ENCODE measurements at regions not wholly inside any gene's neighbourhood (a gene's known extent, or its start where the extent isn't known, plus 50 kb on each side); places are given as distances from the start of the nearest gene placed in this dataset.

DNA sequence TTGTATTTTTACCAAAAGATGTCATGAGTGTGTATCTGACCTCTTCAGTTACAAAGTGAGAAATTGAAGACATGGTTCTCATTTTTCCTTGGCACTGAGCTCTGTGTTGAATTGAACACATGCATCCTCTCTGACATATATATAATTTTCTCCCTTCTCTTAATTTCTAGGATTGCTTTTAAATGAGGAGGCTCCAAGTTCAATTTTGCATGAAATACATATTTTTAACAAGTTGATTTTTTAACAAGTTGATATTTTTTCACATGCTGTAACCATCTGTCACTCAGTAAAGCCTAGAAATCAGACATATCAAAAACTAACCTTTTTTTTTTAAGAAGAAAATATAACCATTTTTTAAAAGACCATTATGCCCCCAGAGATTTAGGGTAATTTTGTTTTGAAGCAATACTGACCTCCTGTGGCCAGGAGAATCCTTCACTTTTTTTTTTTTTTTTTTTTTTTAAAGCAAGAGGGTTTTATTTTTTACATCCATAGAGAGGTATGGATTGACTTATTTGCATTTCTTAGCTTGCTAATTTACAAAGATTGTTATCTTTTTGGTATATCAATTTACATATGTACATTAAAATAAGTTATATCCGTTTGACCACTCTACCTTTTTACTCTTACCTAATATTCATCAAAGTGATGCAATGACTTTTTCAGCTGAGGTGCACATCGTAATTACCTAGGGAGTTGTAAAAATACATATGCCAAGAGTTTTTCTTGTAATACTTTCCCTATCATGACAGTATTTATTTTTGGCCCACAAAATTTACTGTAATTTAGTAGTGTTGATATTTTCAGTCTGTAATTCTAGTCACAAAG, 161.8 kb downstream of the SOCS6 start:
- FAIRE-seq = no peak
- TF ChIP-seq POLR2A (IDR thresholded peaks at IDR 0.05; ENCODE audit: low read depth, low read length) = no peak
- TF ChIP-seq POU2F2 (IDR thresholded peaks at IDR 0.05; ENCODE audit: low read depth, low read length) = no peak
- no peak for TF ChIP-seq SPI1 (IDR thresholded peaks at IDR 0.05; ENCODE audit: low read depth, low read length)
- TF ChIP-seq PAX5 (IDR thresholded peaks at IDR 0.05; ENCODE audit: insufficient read depth, low read length, severe bottlenecking) = no peak
- TF ChIP-seq TAF1 (IDR thresholded peaks at IDR 0.05; ENCODE audit: low read depth, low read length) = no peak
- no peak for TF ChIP-seq POLR2AphosphoS5 (IDR thresholded peaks at IDR 0.05; ENCODE audit: low read depth, low read length)
- no peak for DNase-seq (ENCODE audit: insufficient read length, low spot score)

DNA sequence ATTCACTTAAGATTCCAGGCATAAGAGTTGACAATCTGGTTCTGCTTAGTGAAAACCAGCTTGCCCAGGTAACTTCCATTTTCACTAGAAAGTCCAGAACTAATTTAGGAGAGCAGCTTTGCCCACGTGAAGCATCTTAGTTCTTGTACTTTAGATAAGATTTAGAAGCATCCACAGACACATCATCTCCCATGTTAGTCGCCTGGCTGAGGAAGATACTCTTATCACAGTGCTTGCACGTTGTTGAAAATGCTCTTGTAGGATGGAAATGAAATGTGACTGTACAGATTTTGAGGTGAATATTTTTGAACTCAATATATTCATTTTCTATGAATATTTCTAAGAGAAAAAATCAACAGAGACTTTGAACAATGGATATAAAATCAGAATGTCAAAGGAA, 159.7 kb downstream of the SOCS6 start:
- TF ChIP-seq POLR2AphosphoS5 (IDR thresholded peaks at IDR 0.05; ENCODE audit: low read depth, low read length) (no peak), PAX5 (IDR thresholded peaks at IDR 0.05; ENCODE audit: insufficient read depth, low read length, severe bottlenecking) (no peak), TAF1 (IDR thresholded peaks at IDR 0.05; ENCODE audit: low read depth, low read length) (no peak), SPI1 (IDR thresholded peaks at IDR 0.05; ENCODE audit: low read depth, low read length) (no peak), POLR2A (IDR thresholded peaks at IDR 0.05; ENCODE audit: low read depth, low read length) (no peak), POU2F2 (IDR thresholded peaks at IDR 0.05; ENCODE audit: low read depth, low read length) (no peak)
- no peak for FAIRE-seq
- DNase-seq (ENCODE audit: insufficient read length, low spot score) = no peak

DNA sequence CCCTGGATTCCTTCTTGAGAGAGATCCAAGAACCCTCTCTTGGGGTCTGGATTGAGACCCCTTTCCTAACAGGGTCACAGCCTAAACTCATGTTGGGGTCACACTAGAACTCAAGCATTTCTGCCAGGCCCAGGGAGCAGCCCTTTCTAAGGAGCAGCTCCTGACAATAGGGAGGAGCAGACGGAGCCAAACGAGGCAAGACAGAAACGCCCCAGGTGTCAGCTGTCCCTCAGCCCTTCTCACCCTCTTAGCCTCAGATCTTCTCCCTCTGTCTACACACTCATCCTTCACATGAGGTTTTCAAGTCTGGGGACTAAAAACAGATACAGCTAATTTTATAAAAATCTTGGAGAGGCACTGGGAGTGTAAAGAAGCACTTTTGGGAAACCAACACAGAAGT, 157.2 kb downstream of the SOCS6 start:
- DNase-seq (ENCODE audit: insufficient read length, low spot score) = no peak
- TF ChIP-seq PAX5 (IDR thresholded peaks at IDR 0.05; ENCODE audit: insufficient read depth, low read length, severe bottlenecking) = no peak
- TF ChIP-seq POLR2AphosphoS5 (IDR thresholded peaks at IDR 0.05; ENCODE audit: low read depth, low read length) = no peak
- TF ChIP-seq POLR2A (IDR thresholded peaks at IDR 0.05; ENCODE audit: low read depth, low read length) = no peak
- TF ChIP-seq SPI1 (IDR thresholded peaks at IDR 0.05; ENCODE audit: low read depth, low read length) = no peak
- TF ChIP-seq TAF1 (IDR thresholded peaks at IDR 0.05; ENCODE audit: low read depth, low read length) = no peak
- TF ChIP-seq POU2F2 (IDR thresholded peaks at IDR 0.05; ENCODE audit: low read depth, low read length) = no peak
- FAIRE-seq = no peak

DNA sequence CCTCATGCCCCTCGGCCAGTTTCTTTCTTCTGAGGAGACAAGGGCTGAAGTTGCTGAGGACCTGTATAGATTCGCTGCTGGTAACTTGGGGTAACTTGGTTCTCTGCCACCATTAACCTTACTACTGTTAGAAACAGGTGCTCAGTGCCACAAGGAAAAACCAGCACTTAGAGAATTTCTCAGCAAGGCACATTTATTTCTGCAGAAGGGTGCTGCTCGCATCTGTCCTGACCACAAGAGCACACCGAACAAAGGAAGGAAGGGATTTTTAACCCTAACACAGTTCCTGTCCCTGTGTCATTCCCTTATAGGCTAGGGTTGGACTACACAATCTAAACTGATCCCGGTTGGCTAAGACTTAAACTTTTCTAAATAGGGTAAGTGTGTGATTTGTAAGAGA, 154.1 kb downstream of the SOCS6 start:
- DNase-seq (ENCODE audit: insufficient read length, low spot score) = no peak
- no peak for TF ChIP-seq POLR2AphosphoS5 (IDR thresholded peaks at IDR 0.05; ENCODE audit: low read depth, low read length)
- TF ChIP-seq PAX5 (IDR thresholded peaks at IDR 0.05; ENCODE audit: insufficient read depth, low read length, severe bottlenecking) = no peak
- no peak for TF ChIP-seq SPI1 (IDR thresholded peaks at IDR 0.05; ENCODE audit: low read depth, low read length)
- no peak for TF ChIP-seq TAF1 (IDR thresholded peaks at IDR 0.05; ENCODE audit: low read depth, low read length)
- no peak for TF ChIP-seq POU2F2 (IDR thresholded peaks at IDR 0.05; ENCODE audit: low read depth, low read length)
- TF ChIP-seq POLR2A (IDR thresholded peaks at IDR 0.05; ENCODE audit: low read depth, low read length) = no peak
- no peak for FAIRE-seq

DNA sequence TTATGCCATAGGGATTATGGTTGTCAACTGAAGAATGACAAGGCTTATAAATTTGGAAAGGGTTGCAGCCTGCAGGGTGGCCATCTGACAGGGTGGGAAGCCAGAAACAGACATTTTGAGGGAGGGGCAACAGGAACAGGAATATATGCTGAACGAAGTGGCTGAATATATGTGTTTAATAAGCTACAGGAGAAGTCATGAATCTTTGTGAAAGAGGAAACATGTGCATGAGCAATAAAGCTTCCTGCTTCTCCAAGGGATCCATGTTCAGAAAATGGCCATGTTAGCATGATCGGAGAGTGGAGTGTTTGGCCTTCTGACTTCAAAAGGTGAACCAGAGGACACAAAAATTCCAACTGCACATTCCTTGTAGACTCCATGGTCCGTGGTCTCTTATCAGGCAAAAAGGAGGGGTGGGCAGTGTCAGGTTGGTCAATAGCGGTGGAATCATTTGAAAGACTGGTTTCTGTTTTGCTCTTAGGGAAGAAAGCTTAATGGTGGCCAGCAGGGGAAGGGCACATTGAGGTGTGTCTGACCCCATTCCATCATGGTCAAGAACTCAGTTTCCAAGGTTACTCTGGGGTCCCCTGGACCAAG, 144.1 kb downstream of the SOCS6 start:
- no peak for FAIRE-seq
- no peak for DNase-seq (ENCODE audit: insufficient read length, low spot score)
- TF ChIP-seq TAF1 (IDR thresholded peaks at IDR 0.05; ENCODE audit: low read depth, low read length) (no peak), POLR2A (IDR thresholded peaks at IDR 0.05; ENCODE audit: low read depth, low read length) (no peak), POU2F2 (IDR thresholded peaks at IDR 0.05; ENCODE audit: low read depth, low read length) (no peak), PAX5 (IDR thresholded peaks at IDR 0.05; ENCODE audit: insufficient read depth, low read length, severe bottlenecking) (no peak), SPI1 (IDR thresholded peaks at IDR 0.05; ENCODE audit: low read depth, low read length) (no peak), POLR2AphosphoS5 (IDR thresholded peaks at IDR 0.05; ENCODE audit: low read depth, low read length) (no peak)

DNA sequence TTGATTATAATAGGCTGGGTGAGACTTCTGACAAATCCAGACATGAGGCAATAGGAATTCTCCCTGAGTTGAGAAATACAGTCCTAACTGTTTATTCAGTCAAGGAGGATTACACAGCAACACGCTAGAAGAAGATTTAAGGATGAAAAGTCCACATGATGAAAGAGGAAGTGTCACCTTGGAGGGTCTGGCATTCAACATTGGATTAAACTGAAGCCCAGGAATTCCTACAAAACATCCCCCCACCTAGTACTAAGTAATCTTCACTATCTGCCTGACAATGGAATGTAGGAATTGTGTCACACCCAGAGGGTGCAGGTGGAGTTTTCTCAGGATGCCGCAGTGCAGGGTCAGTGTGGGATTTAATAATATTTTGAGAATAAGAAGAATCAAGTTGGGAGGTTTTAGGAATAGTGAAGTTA, 142.4 kb downstream of the SOCS6 start:
- DNase-seq (ENCODE audit: insufficient read length, low spot score) (no peak), FAIRE-seq (no peak)
- no peak for TF ChIP-seq POU2F2 (IDR thresholded peaks at IDR 0.05; ENCODE audit: low read depth, low read length)
- TF ChIP-seq SPI1 (IDR thresholded peaks at IDR 0.05; ENCODE audit: low read depth, low read length) = 0 out of 2 replicates have a peak, but pooled peaks have one; percentile 30

DNA sequence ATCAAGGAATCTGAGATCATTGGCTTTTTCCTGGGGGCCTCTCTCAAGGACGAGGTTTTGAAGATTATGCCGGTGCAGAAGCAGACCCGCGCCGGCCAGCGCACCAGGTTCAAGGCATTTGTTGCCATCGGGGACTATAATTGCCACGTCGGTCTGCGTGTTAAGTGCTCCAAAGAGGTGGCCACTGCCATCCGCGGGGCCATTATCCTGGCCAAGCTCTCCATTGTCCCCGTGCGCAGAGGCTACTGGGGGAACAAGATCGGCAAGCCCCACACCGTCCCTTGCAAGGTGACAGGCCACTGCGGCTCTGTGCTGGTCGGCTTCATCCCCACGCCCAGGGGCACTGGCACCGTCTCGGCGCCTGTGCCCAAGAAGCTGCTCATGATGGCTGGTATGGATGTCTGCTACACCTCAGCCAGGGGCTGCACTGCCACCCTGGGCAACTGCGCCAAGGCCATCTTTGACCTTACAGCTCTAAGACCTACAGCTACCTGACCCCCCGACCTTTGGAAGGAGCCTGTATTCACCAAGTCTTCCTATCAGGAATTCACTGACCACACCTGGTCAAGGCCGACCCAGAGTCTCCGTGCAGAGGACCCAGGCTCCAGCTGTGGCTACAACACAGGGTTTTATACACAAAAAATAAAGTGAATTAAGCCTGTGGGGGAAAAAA, 141.8 kb downstream of the SOCS6 start:
- DNase-seq (ENCODE audit: insufficient read length, low spot score) (no peak), FAIRE-seq (no peak)
- no peak for TF ChIP-seq POLR2A (IDR thresholded peaks at IDR 0.05; ENCODE audit: low read depth, low read length)
- TF ChIP-seq TAF1 (IDR thresholded peaks at IDR 0.05; ENCODE audit: low read depth, low read length) = no peak
- no peak for TF ChIP-seq SPI1 (IDR thresholded peaks at IDR 0.05; ENCODE audit: low read depth, low read length)
- TF ChIP-seq POU2F2 (IDR thresholded peaks at IDR 0.05; ENCODE audit: low read depth, low read length) = no peak
- TF ChIP-seq PAX5 (IDR thresholded peaks at IDR 0.05; ENCODE audit: insufficient read depth, low read length, severe bottlenecking) = no peak
- TF ChIP-seq POLR2AphosphoS5 (IDR thresholded peaks at IDR 0.05; ENCODE audit: low read depth, low read length) = no peak

DNA sequence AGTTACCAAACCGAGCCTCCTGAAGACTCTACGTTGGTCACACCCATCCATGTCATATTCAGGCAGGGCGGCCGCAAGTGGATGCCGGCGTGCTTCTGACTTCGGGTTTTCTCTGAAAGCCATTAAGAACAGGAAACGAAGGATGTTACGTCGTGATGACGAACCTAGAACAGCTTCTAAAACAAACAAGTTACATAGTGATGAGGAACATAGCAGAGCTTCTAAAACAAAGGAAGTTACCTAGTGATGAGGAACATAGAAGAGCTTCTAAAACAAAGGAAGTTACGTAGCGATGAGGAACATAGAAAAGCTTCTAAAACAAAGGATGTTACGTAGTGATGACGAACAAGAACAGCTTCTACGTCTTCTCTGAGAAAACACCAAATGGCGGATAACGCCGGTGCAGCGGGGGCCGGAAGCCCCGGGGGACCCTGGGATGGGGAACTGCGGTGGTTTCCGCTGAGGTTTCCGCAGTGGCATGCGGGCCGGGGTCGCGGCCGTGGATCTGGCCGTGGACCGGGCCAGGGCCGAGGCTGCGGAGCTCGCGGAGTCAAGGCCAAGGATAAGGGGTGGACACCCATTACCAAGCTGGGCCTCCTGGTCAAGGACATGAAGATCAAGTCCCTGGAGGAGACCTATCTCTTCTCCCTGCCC, 141.1 kb downstream of the SOCS6 start:
- DNase-seq (ENCODE audit: insufficient read length, low spot score) (no peak), FAIRE-seq (no peak)
- TF ChIP-seq TAF1 (IDR thresholded peaks at IDR 0.05; ENCODE audit: low read depth, low read length) (no peak), POU2F2 (IDR thresholded peaks at IDR 0.05; ENCODE audit: low read depth, low read length) (no peak), POLR2A (IDR thresholded peaks at IDR 0.05; ENCODE audit: low read depth, low read length) (no peak), SPI1 (IDR thresholded peaks at IDR 0.05; ENCODE audit: low read depth, low read length) (no peak), PAX5 (IDR thresholded peaks at IDR 0.05; ENCODE audit: insufficient read depth, low read length, severe bottlenecking) (no peak), POLR2AphosphoS5 (IDR thresholded peaks at IDR 0.05; ENCODE audit: low read depth, low read length) (no peak)

DNA sequence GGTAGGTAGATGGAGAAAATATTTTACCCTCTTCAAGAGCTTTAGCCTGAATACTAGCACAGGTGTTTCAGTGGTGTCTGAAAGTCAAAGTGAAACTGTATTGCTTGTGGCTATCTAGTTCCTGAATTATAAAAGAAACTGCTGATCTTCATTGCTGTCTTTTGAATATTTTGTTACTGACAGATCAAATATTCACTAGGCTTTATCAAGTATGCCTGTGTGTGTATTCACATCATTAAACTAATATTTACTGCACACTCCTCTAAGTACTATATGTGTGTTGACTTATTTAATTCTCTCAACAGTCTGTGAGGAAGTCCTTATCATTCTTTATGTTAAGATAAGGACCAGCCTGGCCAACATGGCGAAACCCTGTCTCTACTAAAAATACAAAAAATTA, 139.6 kb downstream of the SOCS6 start:
- DNase-seq (ENCODE audit: insufficient read length, low spot score) = peak; percentile 28
- peak; percentile 69 for FAIRE-seq
- no peak for TF ChIP-seq POLR2AphosphoS5 (IDR thresholded peaks at IDR 0.05; ENCODE audit: low read depth, low read length)
- no peak for TF ChIP-seq POU2F2 (IDR thresholded peaks at IDR 0.05; ENCODE audit: low read depth, low read length)
- TF ChIP-seq TAF1 (IDR thresholded peaks at IDR 0.05; ENCODE audit: low read depth, low read length) = no peak
- TF ChIP-seq PAX5 (IDR thresholded peaks at IDR 0.05; ENCODE audit: insufficient read depth, low read length, severe bottlenecking) = no peak
- no peak for TF ChIP-seq POLR2A (IDR thresholded peaks at IDR 0.05; ENCODE audit: low read depth, low read length)
- TF ChIP-seq SPI1 (IDR thresholded peaks at IDR 0.05; ENCODE audit: low read depth, low read length) = no peak

Data from GM12891 (cell line).